ENCODE measurements at regions not wholly inside any gene's neighbourhood (a gene's known extent, or its start where the extent isn't known, plus 50 kb on each side); places are given as distances from the start of the nearest gene placed in this dataset.

- Histone ChIP-seq H3K27ac (no peak overlapping the region), H3K36me3 (no peaks in the 10 kb centered on the region), H3K4me1 (no peaks in the 10 kb centered on the region), H3K4me3 (no peak overlapping the region), H3K9me3 (no peaks in the 10 kb centered on the region), H3K27me3 (no peaks in the 10 kb centered on the region)
- TF ChIP-seq POLR2AphosphoS5 (IDR thresholded peaks at IDR 0.05) (no peak), POLR2A (IDR thresholded peaks at IDR 0.05) (no peak)
- TF ChIP-seq, protein P1, sequence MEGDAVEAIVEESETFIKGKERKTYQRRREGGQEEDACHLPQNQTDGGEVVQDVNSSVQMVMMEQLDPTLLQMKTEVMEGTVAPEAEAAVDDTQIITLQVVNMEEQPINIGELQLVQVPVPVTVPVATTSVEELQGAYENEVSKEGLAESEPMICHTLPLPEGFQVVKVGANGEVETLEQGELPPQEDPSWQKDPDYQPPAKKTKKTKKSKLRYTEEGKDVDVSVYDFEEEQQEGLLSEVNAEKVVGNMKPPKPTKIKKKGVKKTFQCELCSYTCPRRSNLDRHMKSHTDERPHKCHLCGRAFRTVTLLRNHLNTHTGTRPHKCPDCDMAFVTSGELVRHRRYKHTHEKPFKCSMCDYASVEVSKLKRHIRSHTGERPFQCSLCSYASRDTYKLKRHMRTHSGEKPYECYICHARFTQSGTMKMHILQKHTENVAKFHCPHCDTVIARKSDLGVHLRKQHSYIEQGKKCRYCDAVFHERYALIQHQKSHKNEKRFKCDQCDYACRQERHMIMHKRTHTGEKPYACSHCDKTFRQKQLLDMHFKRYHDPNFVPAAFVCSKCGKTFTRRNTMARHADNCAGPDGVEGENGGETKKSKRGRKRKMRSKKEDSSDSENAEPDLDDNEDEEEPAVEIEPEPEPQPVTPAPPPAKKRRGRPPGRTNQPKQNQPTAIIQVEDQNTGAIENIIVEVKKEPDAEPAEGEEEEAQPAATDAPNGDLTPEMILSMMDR (IDR thresholded peaks at IDR 0.05), result no peak
- intact Hi-C loops (cut with DNase I; ENCODE audit: low total_unique reads), result no loop called here
- no peak for DNase-seq (ENCODE audit: low spot score in 2 of 2)
Measured at GRCh38 chr2:45207101-45207500, 197.8 kb upstream of the SIX2 start.

GRCh38 chr2:45205985-45206384, 196.7 kb upstream of the SIX2 start:
- no peaks in the 10 kb centered on the region for H3K27me3 ChIP-seq
- DNase-seq (ENCODE audit: low spot score in 2 of 2), result no peak
- TF ChIP-seq POLR2AphosphoS5 (IDR thresholded peaks at IDR 0.05) (no peak), POLR2A (IDR thresholded peaks at IDR 0.05) (no peak)
- TF ChIP-seq, protein P1 (IDR thresholded peaks at IDR 0.05), result no peak
- H3K36me3 ChIP-seq, result no peaks in the 10 kb centered on the region
- no peak overlapping the region for H3K4me3 ChIP-seq
- H3K9me3 ChIP-seq, result no peaks in the 10 kb centered on the region
- H3K4me1 ChIP-seq, result no peaks in the 10 kb centered on the region
- H3K27ac ChIP-seq, result no peak overlapping the region
- intact Hi-C loops (cut with DNase I; ENCODE audit: low total_unique reads), result no loop called here

GRCh38 chr2:45205480-45205879, 196.2 kb upstream of the SIX2 start:
- Histone ChIP-seq H3K4me1 (no peaks in the 10 kb centered on the region), H3K27ac (no peak overlapping the region), H3K36me3 (no peaks in the 10 kb centered on the region), H3K27me3 (no peaks in the 10 kb centered on the region), H3K4me3 (no peak overlapping the region), H3K9me3 (no peaks in the 10 kb centered on the region)
- no peak for DNase-seq (ENCODE audit: low spot score in 2 of 2)
- intact Hi-C loops (cut with DNase I; ENCODE audit: low total_unique reads), result no loop called here
- TF ChIP-seq, protein P1 (IDR thresholded peaks at IDR 0.05), result no peak
- TF ChIP-seq POLR2AphosphoS5 (IDR thresholded peaks at IDR 0.05) (no peak), POLR2A (IDR thresholded peaks at IDR 0.05) (no peak)

DNA sequence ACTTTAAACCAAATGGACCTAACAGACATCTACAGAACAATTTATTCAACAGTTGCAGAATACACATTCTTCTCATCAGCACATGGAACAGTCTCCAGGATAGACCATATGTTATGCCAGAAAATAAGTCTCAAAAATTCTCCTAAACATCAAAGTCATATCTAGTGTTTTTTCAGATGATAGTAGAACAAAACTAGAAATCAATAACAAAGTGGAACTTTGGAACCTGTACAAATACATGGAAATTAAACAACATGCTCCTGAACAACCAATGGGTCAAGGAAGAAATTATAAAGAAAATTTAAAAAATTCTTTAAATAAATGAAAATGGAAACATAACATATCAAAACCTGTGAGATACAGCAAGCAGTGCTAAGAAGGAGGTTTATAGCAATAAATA, 194.1 kb upstream of the SIX2 start:
- no peak overlapping the region for H3K4me3 ChIP-seq
- TF ChIP-seq, protein P1 (IDR thresholded peaks at IDR 0.05), result no peak
- TF ChIP-seq POLR2AphosphoS5 (IDR thresholded peaks at IDR 0.05) (no peak), POLR2A (IDR thresholded peaks at IDR 0.05) (no peak)
- H3K27ac ChIP-seq, result no peak overlapping the region
- no peak for DNase-seq (ENCODE audit: low spot score in 2 of 2)
- no peaks in the 10 kb centered on the region for H3K36me3 ChIP-seq
- H3K4me1 ChIP-seq, result no peaks in the 10 kb centered on the region
- no peaks in the 10 kb centered on the region for H3K9me3 ChIP-seq
- intact Hi-C loops (cut with DNase I; ENCODE audit: low total_unique reads), result no loop called here
- no peaks in the 10 kb centered on the region for H3K27me3 ChIP-seq

DNA sequence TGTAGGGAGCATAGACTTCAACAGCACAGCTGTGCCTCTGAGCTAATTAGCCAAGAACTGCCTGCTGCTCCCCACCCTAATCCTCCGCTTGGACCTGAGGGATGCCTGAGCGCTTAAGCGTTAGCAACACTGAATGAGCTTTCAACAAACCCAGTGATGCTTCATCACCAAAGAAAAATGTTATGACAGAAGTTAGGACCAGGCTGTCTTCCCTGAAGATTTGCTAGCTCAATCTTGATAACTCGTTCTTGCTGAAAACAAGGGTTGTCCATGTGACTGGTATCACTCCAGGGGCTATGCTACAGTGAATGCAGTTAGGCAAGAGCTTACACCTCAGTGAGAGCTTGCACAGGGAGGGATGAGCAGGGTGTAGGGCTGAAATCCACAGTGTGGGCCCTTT, 190.7 kb upstream of the SIX2 start:
- intact Hi-C loops (cut with DNase I; ENCODE audit: low total_unique reads), result no loop called here
- H3K4me3 ChIP-seq, result no peak overlapping the region
- H3K4me1 ChIP-seq, result no peaks in the 10 kb centered on the region
- TF ChIP-seq POLR2AphosphoS5 (IDR thresholded peaks at IDR 0.05) (no peak), POLR2A (IDR thresholded peaks at IDR 0.05) (no peak)
- TF ChIP-seq, protein P1 (IDR thresholded peaks at IDR 0.05), result no peak
- H3K9me3 ChIP-seq, result no peaks in the 10 kb centered on the region
- no peak overlapping the region for H3K27ac ChIP-seq
- H3K36me3 ChIP-seq, result no peaks in the 10 kb centered on the region
- DNase-seq (ENCODE audit: low spot score in 2 of 2), result no peak
- H3K27me3 ChIP-seq, result no peaks in the 10 kb centered on the region

Measured in breast epithelium (tissue), 4 donors.